HEK293 (cell line): ENCODE measurements at regions not wholly inside any gene's neighbourhood (a gene's known extent, or its start where the extent isn't known, plus 50 kb on each side); places are given as distances from the start of the nearest gene placed in this dataset.

Experiments used
- CTCF ChIA-PET: fragments of 350-600 bp; formaldehyde crosslinking; extraction: SDS; loops from one replicate; lab custom pipeline; 2021; ENCODE audit warnings: antibody characterized with exemption; lab: Yijun Ruan, JAX
- POLR2A ChIA-PET: fragments of 300-600 bp; formaldehyde crosslinking; extraction: SDS; loops from one replicate; lab custom pipeline; 2020; ENCODE audit warnings: antibody characterized with exemption, inconsistent platforms; lab: Yijun Ruan, JAX
- H3K27ac ChIP-seq: fragments of 200-500 bp; sonication (Bioruptor generic); 2 replicates; pipeline ENCODE4 v1.5.1; 2014; ENCODE audit warnings: low read depth, low read length, control low read depth, inconsistent platforms; ENCODE audit errors: extremely low read depth
- H3K36me3 ChIP-seq, 2 experiments: fragments of 200-500 bp in 1 of 2; sonication (Bioruptor generic) in 1 of 2; 1 replicate in 1 of 2; 2 replicates in 1 of 2; pipeline ENCODE4 v1.5.1; 2014 to 2017; ENCODE audit warnings: inconsistent platforms in 2 of 2, low read length in 2 of 2; ENCODE audit not compliant: control insufficient read depth in 2 of 2, insufficient read depth in 1 of 2
- H3K4me1 ChIP-seq: fragments of 200-500 bp; sonication (Bioruptor generic); 2 replicates; pipeline ENCODE4 v1.5.1; 2014; ENCODE audit warnings: mild to moderate bottlenecking, low read length, inconsistent platforms; ENCODE audit not compliant: control insufficient read depth, insufficient read depth
- H3K4me3 ChIP-seq: 2 replicates; pipeline ENCODE4 v1.5.1; 2011; ENCODE audit warnings: low read depth, mild to moderate bottlenecking, control low read depth, low read length, moderate library complexity
- H3K9me3 ChIP-seq: fragments of 200-500 bp; sonication (Bioruptor generic); 2 replicates; pipeline ENCODE4 v1.5.1; 2014; ENCODE audit warnings: low read depth, low read length, inconsistent platforms; ENCODE audit not compliant: control insufficient read depth, insufficient read depth
- BCL11B ChIP-seq: fragments of 450-650 bp; formaldehyde crosslinking; IDR thresholded peaks from 2 replicates; pipeline ENCODE4 v1.5.1; 2016; ENCODE audit warnings: low read depth, missing biosample characterization, missing genetic modification characterization
- GLI4 ChIP-seq: fragments of 450-650 bp; formaldehyde crosslinking; IDR thresholded peaks from 2 replicates; pipeline ENCODE4 v1.5.1; 2016; ENCODE audit warnings: missing biosample characterization, missing genetic modification characterization
- GLIS1 ChIP-seq: fragments of 450-650 bp; formaldehyde crosslinking; IDR thresholded peaks from 2 replicates; pipeline ENCODE4 v1.5.1; 2016; ENCODE audit warnings: missing biosample characterization, missing genetic modification characterization
- HOXC10 ChIP-seq: sonication (generic); formaldehyde crosslinking; IDR thresholded peaks from 2 replicates; pipeline ENCODE4 v1.8.1; 2023; ENCODE audit warnings: mild to moderate bottlenecking, missing genetic modification reagents
- KLF10 ChIP-seq: fragments of 450-650 bp; IDR thresholded peaks from 2 replicates; pipeline ENCODE4 v1.5.1; 2018; ENCODE audit warnings: missing biosample characterization, mild to moderate bottlenecking, missing genetic modification characterization
- KLF8 ChIP-seq: fragments of 450-650 bp; formaldehyde crosslinking; IDR thresholded peaks from 2 replicates; pipeline ENCODE4 v1.5.1; 2016; ENCODE audit warnings: missing biosample characterization, missing genetic modification characterization
- SCRT2 ChIP-seq: fragments of 450-650 bp; formaldehyde crosslinking; IDR thresholded peaks from 2 replicates; pipeline ENCODE4 v1.5.1; 2016; ENCODE audit warnings: missing biosample characterization, missing genetic modification characterization
- TRIM28 ChIP-seq: IDR thresholded peaks from 2 replicates; pipeline ENCODE4 v1.6.1; 2011; ENCODE audit warnings: low read length, control low read depth, borderline replicate concordance
- ZBTB1 ChIP-seq: fragments of 450-650 bp; formaldehyde crosslinking; IDR thresholded peaks from 2 replicates; pipeline ENCODE4 v1.5.1; 2016; ENCODE audit warnings: missing biosample characterization, missing genetic modification characterization
- ZNF121 ChIP-seq: fragments of 450-650 bp; formaldehyde crosslinking; IDR thresholded peaks from 2 replicates; pipeline ENCODE4 v1.5.1; 2016; ENCODE audit warnings: missing biosample characterization, missing genetic modification characterization
- ZNF133 ChIP-seq: fragments of 450-650 bp; formaldehyde crosslinking; IDR thresholded peaks from 2 replicates; pipeline ENCODE4 v1.5.1; 2016; ENCODE audit warnings: missing biosample characterization, missing genetic modification characterization
- ZNF169 ChIP-seq: fragments of 450-650 bp; formaldehyde crosslinking; IDR thresholded peaks from 2 replicates; pipeline ENCODE4 v1.5.1; 2016; ENCODE audit warnings: missing biosample characterization, missing genetic modification characterization
- ZNF175 ChIP-seq: fragments of 450-650 bp; formaldehyde crosslinking; IDR thresholded peaks from 2 replicates; pipeline ENCODE4 v1.5.1; 2016; ENCODE audit warnings: missing biosample characterization, missing genetic modification characterization
- ZNF202 ChIP-seq: fragments of 450-650 bp; formaldehyde crosslinking; IDR thresholded peaks from 2 replicates; pipeline ENCODE4 v1.5.1; 2016; ENCODE audit warnings: missing biosample characterization, missing genetic modification characterization, borderline replicate concordance
- ZNF324 ChIP-seq: fragments of 450-650 bp; formaldehyde crosslinking; IDR thresholded peaks from 2 replicates; pipeline ENCODE4 v1.5.1; 2016; ENCODE audit warnings: missing biosample characterization, missing genetic modification characterization
- ZNF350 ChIP-seq: fragments of 450-650 bp; formaldehyde crosslinking; IDR thresholded peaks from 2 replicates; pipeline ENCODE4 v1.5.0; 2017; ENCODE audit warnings: missing biosample characterization, mild to moderate bottlenecking, missing genetic modification characterization
- ZNF514 ChIP-seq: fragments of 450-650 bp; formaldehyde crosslinking; IDR thresholded peaks from 2 replicates; pipeline ENCODE4 v1.5.1; 2016; ENCODE audit warnings: missing biosample characterization, missing genetic modification characterization
- ZNF548 ChIP-seq: fragments of 450-650 bp; formaldehyde crosslinking; IDR thresholded peaks from 2 replicates; pipeline ENCODE4 v1.5.1; 2016; ENCODE audit warnings: missing biosample characterization, missing genetic modification characterization
- ZNF558 ChIP-seq: fragments of 450-650 bp; formaldehyde crosslinking; IDR thresholded peaks from 2 replicates; pipeline ENCODE4 v1.5.1; 2016; ENCODE audit warnings: missing biosample characterization, missing genetic modification characterization
- ZNF610 ChIP-seq: fragments of 450-650 bp; formaldehyde crosslinking; IDR thresholded peaks from 2 replicates; pipeline ENCODE4 v1.5.1; 2016; ENCODE audit warnings: missing biosample characterization, missing genetic modification characterization, borderline replicate concordance
- ZNF670 ChIP-seq: fragments of 450-650 bp; formaldehyde crosslinking; IDR thresholded peaks from 2 replicates; pipeline ENCODE4 v1.5.1; 2016; ENCODE audit warnings: missing biosample characterization, missing genetic modification characterization, low read depth
- ZNF747 ChIP-seq: fragments of 450-650 bp; formaldehyde crosslinking; IDR thresholded peaks from 2 replicates; pipeline ENCODE4 v1.5.1; 2016; ENCODE audit warnings: missing biosample characterization, missing genetic modification characterization
- ZNF76 ChIP-seq: fragments of 450-650 bp; formaldehyde crosslinking; IDR thresholded peaks from 2 replicates; pipeline ENCODE4; 2016; ENCODE audit warnings: low read depth, missing biosample characterization, missing genetic modification characterization, borderline replicate concordance
- ZNF791 ChIP-seq: fragments of 450-650 bp; formaldehyde crosslinking; IDR thresholded peaks from 2 replicates; pipeline ENCODE4 v1.5.1; 2016; ENCODE audit warnings: missing biosample characterization, missing genetic modification characterization
- TF ChIP-seq, protein P1 (sequence below): fragments of 450-650 bp; formaldehyde crosslinking; IDR thresholded peaks from 2 replicates; pipeline ENCODE4 v1.5.1; 2016; ENCODE audit warnings: missing biosample characterization, missing genetic modification characterization
- TF ChIP-seq, protein P2 (sequence below): fragments of 450-650 bp; formaldehyde crosslinking; IDR thresholded peaks from 2 replicates; pipeline ENCODE4 v1.5.1; 2016; ENCODE audit warnings: missing biosample characterization, missing genetic modification characterization
- TF ChIP-seq, protein P3 (sequence below): fragments of 450-650 bp; formaldehyde crosslinking; IDR thresholded peaks from 2 replicates; pipeline ENCODE4 v1.5.1; 2016; ENCODE audit warnings: missing biosample characterization, missing genetic modification characterization, low read depth
- TF ChIP-seq, protein P4 (sequence below): fragments of 450-650 bp; formaldehyde crosslinking; IDR thresholded peaks from 2 replicates; pipeline ENCODE4 v1.5.1; 2016; ENCODE audit warnings: missing biosample characterization, missing genetic modification characterization
- TF ChIP-seq, protein P5 (sequence below): fragments of 450-650 bp; formaldehyde crosslinking; IDR thresholded peaks from 2 replicates; pipeline ENCODE4 v1.5.1; 2016; ENCODE audit warnings: missing biosample characterization, missing genetic modification characterization

DNA sequence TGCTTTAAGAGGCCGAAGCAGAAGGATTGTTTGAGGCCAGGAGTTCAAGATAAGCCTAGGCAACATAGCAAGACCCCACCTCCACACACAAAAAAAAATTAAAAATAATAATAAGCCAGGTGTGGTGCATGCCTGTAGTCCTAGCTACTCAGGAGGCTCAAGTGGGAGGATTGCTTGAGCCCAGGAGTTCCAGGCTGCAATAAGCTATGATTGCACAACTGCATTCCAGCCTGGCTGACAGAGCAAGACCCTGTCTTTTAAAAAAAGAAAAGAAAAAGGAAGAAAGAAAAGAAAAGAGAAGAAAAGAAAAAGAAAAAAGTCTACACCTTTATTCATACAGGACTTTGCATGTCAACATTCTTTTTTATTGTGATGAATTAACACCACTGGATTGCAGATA, 2125.8 kb downstream of the MAT2B start (continued):
- TF ChIP-seq ZBTB1: no peak
- no peak for TF ChIP-seq TRIM28
- TF ChIP-seq GLI4 (tag by site-specific recombination): no peak
- no peak for TF ChIP-seq GLIS1 (tag by site-specific recombination)
- TF ChIP-seq ZNF169 (tag by site-specific recombination): no peak
- TF ChIP-seq ZNF548 (tag by site-specific recombination): no peak
- no peak for TF ChIP-seq KLF8 (tag by site-specific recombination)

DNA sequence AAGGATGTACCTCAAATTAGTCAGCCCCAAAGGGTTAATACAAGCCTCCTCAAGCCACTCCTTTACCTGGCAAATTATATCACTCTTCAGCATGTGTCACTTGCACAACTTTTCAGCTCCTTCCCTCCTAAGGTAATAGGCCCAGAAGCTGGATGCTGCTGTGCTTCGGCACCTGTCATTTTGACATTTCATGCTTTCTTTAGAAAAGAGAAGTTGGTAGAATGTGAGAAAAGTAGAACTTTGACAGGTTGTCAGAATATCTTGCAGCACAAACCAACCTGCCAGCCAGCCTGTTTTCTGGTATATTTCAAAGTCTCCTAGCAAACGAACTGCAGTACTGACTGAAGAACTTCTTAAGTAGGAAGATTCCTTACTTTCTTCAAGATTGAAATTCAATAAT, 2136.9 kb downstream of the MAT2B start:
- H3K27ac ChIP-seq: no peak overlapping the region
- POLR2A ChIA-PET: no interaction called here
- TF ChIP-seq, protein P1, sequence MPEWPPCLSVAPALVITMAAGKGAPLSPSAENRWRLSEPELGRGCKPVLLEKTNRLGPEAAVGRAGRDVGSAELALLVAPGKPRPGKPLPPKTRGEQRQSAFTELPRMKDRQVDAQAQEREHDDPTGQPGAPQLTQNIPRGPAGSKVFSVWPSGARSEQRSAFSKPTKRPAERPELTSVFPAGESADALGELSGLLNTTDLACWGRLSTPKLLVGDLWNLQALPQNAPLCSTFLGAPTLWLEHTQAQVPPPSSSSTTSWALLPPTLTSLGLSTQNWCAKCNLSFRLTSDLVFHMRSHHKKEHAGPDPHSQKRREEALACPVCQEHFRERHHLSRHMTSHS (tag by site-specific recombination): no peak
- no peak for TF ChIP-seq KLF10 (tag by site-specific recombination)
- TF ChIP-seq ZNF133 (tag by site-specific recombination): no peak
- no peak for TF ChIP-seq ZNF610
- TF ChIP-seq ZNF350 (tag by site-specific recombination): no peak
- TF ChIP-seq SCRT2 (tag by site-specific recombination): no peak
- no peak for TF ChIP-seq ZNF324 (tag by site-specific recombination)
- TF ChIP-seq, protein P2, sequence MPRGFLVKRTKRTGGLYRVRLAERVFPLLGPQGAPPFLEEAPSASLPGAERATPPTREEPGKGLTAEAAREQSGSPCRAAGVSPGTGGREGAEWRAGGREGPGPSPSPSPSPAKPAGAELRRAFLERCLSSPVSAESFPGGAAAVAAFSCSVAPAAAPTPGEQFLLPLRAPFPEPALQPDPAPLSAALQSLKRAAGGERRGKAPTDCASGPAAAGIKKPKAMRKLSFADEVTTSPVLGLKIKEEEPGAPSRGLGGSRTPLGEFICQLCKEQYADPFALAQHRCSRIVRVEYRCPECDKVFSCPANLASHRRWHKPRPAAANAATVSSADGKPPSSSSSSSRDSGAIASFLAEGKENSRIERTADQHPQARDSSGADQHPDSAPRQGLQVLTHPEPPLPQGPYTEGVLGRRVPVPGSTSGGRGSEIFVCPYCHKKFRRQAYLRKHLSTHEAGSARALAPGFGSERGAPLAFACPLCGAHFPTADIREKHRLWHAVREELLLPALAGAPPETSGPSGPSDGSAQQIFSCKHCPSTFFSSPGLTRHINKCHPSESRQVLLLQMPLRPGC (tag by site-specific recombination): no peak
- TF ChIP-seq ZNF121 (tag by site-specific recombination): no peak
- CTCF ChIA-PET: interaction anchor here (1.7 kb wide), 1 partner anchor 13 kb away, joined by 7 read pairs; no protein-coding TSS in a partner anchor
- no peak overlapping the region for H3K4me3 ChIP-seq
- no peaks in the 10 kb centered on the region for H3K4me1 ChIP-seq
- H3K36me3 ChIP-seq: no peaks in the 10 kb centered on the region
- no peaks in the 10 kb centered on the region for H3K9me3 ChIP-seq

DNA sequence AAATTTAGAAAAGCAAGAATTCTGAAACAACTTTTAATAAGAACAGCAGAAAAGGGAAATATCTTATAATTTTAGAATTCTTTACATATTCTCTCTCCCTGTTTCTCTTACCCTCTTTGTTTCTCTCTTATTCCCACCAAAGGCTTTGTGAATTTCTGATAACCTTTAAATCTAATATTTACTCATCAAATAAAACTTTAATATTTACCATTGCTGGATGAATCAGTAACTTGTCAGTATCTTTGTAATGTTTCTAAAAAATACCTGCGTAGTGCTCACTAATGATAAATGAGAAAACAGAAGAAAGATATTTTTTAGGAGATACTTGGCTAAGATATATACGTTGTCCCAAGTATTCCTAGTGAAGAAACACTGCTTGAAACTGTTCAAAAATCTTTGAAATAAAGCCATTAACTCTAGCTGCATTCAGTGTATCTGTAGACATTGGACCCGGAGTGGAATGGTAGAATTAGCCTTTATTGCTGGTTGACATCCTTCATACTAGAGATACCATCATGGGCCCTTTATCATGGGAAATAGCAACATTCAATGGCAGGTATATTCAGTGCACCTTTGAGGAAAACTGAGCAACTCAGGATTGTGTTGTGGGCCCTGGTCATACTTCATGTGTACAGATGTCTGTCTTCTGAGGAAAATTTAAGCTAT, 2160.4 kb downstream of the MAT2B start:
- CTCF ChIA-PET: no interaction called here

DNA sequence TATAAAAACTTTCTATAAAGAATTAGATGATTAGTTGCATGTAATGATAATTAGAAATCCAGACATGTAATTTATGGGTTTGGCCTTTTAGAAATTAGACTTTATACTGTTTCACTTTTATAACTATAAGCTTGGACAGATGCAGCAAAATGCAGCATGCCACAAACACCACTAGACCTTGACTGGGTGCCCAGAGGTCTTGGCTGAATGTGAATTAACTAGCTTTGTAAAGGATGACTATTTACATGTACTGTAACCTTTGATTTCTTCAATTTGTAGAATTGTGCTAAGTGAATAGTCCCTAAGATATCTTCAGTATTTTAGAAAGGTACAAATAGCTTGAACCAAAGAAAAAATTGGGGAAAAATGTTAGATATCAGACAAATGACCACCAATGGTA, 2168.1 kb downstream of the MAT2B start:
- H3K36me3 ChIP-seq: no peaks in the 10 kb centered on the region
- no peak overlapping the region for H3K27ac ChIP-seq
- ChIA-PET POLR2A (no interaction called here), CTCF (no interaction called here)
- H3K4me1 ChIP-seq: no peaks in the 10 kb centered on the region
- no peaks in the 10 kb centered on the region for H3K9me3 ChIP-seq
- H3K4me3 ChIP-seq: no peak overlapping the region
- TF ChIP-seq BCL11B (tag by site-specific recombination) (no peak), ZNF558 (tag by site-specific recombination) (no peak), ZNF175 (tag by site-specific recombination) (no peak), ZNF747 (no peak), ZNF670 (tag by site-specific recombination) (no peak), ZNF514 (no peak)
- TF ChIP-seq, protein P3, sequence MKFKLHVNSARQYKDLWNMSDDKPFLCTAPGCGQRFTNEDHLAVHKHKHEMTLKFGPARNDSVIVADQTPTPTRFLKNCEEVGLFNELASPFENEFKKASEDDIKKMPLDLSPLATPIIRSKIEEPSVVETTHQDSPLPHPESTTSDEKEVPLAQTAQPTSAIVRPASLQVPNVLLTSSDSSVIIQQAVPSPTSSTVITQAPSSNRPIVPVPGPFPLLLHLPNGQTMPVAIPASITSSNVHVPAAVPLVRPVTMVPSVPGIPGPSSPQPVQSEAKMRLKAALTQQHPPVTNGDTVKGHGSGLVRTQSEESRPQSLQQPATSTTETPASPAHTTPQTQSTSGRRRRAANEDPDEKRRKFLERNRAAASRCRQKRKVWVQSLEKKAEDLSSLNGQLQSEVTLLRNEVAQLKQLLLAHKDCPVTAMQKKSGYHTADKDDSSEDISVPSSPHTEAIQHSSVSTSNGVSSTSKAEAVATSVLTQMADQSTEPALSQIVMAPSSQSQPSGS: no peak
- TF ChIP-seq, protein P4, sequence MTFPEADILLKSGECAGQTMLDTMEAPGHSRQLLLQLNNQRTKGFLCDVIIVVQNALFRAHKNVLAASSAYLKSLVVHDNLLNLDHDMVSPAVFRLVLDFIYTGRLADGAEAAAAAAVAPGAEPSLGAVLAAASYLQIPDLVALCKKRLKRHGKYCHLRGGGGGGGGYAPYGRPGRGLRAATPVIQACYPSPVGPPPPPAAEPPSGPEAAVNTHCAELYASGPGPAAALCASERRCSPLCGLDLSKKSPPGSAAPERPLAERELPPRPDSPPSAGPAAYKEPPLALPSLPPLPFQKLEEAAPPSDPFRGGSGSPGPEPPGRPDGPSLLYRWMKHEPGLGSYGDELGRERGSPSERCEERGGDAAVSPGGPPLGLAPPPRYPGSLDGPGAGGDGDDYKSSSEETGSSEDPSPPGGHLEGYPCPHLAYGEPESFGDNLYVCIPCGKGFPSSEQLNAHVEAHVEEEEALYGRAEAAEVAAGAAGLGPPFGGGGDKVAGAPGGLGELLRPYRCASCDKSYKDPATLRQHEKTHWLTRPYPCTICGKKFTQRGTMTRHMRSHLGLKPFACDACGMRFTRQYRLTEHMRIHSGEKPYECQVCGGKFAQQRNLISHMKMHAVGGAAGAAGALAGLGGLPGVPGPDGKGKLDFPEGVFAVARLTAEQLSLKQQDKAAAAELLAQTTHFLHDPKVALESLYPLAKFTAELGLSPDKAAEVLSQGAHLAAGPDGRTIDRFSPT (tag by site-specific recombination): no peak
- TF ChIP-seq, protein P5, sequence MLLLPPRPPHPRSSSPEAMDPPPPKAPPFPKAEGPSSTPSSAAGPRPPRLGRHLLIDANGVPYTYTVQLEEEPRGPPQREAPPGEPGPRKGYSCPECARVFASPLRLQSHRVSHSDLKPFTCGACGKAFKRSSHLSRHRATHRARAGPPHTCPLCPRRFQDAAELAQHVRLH (tag by site-specific recombination): no peak

More for the DNA sequence above, 2160.4 kb downstream of the MAT2B start:
- no peak overlapping the region for H3K4me3 ChIP-seq
- H3K9me3 ChIP-seq: no peaks in the 10 kb centered on the region
- TF ChIP-seq HOXC10 (CRISPR knock-in tag) (no peak), ZNF791 (tag by site-specific recombination) (no peak), ZBTB1 (no peak), ZNF76 (tag by site-specific recombination) (no peak), ZNF202 (tag by site-specific recombination) (no peak), ZNF558 (tag by site-specific recombination) (no peak)
- H3K36me3 ChIP-seq: no peaks in the 10 kb centered on the region
- no peaks in the 10 kb centered on the region for H3K4me1 ChIP-seq
- no peak overlapping the region for H3K27ac ChIP-seq
- POLR2A ChIA-PET: no interaction called here
